Mesendoderm (in vitro differentiated cells): ENCODE measurements at regions not wholly inside any gene's neighbourhood (a gene's known extent, or its start where the extent isn't known, plus 50 kb on each side); places are given as distances from the start of the nearest gene placed in this dataset.

ENCODE experiments used
- DNase-seq: peaks from one replicate; pipeline ENCODE4 v3.0.0; 2013
- H2AK5ac ChIP-seq: 2 replicates; pipeline ENCODE4 v1.6.1; 2013; ENCODE audit warnings: low read length, inconsistent platforms
- H2BK120ac ChIP-seq: 2 replicates; pipeline ENCODE4 v1.6.1; 2013; ENCODE audit warnings: low read depth, mild to moderate bottlenecking, low read length, moderate library complexity, mixed read lengths
- H2BK15ac ChIP-seq: replicated peaks from 2 replicates; pipeline ENCODE4 v1.6.1; 2013; ENCODE audit warnings: low read depth, mild to moderate bottlenecking, moderate library complexity
- H2BK5ac ChIP-seq: 2 replicates; pipeline ENCODE4 v1.6.1; 2013; ENCODE audit warnings: low read length, inconsistent platforms
- H3K18ac ChIP-seq: 2 replicates; pipeline ENCODE4 v1.6.1; 2013; ENCODE audit warnings: mild to moderate bottlenecking, low read length, mixed read lengths
- H3K23ac ChIP-seq: one replicate; pipeline ENCODE4 v1.6.1; 2013; ENCODE audit warnings: low read length
- H3K27ac ChIP-seq: 2 replicates; pipeline ENCODE4 v1.5.1; 2013; ENCODE audit warnings: low read depth, mild to moderate bottlenecking, inconsistent platforms, low read length, moderate library complexity
- H3K27me3 ChIP-seq: 2 replicates; pipeline ENCODE4 v1.6.1; 2013; ENCODE audit warnings: low read length, control low read depth, mild to moderate bottlenecking, inconsistent platforms; ENCODE audit not compliant: insufficient read depth, poor library complexity
- H3K36me3 ChIP-seq: 2 replicates; pipeline ENCODE4 v1.6.1; 2013; ENCODE audit warnings: low read length, inconsistent platforms; ENCODE audit not compliant: control insufficient read depth, insufficient read depth
- H3K4ac ChIP-seq: one replicate; pipeline ENCODE4 v1.6.1; 2013; ENCODE audit warnings: low read depth, mild to moderate bottlenecking, low read length, moderate library complexity
- H3K4me1 ChIP-seq: 2 replicates; pipeline ENCODE4 v1.6.1; 2013; ENCODE audit warnings: low read depth, low read length, inconsistent platforms; ENCODE audit not compliant: control insufficient read depth
- H3K4me2 ChIP-seq: 2 replicates; pipeline ENCODE4 v1.6.1; 2013; ENCODE audit warnings: low read length
- H3K4me3 ChIP-seq: 2 replicates; pipeline ENCODE4 v1.5.1; 2013; ENCODE audit warnings: mild to moderate bottlenecking, low read length
- H3K56ac ChIP-seq: one replicate; pipeline ENCODE4 v1.6.1; 2013; ENCODE audit warnings: low read length
- H3K79me1 ChIP-seq: 2 replicates; pipeline ENCODE4 v1.6.1; 2013; ENCODE audit warnings: low read length, inconsistent platforms
- H3K79me2 ChIP-seq: 2 replicates; pipeline ENCODE4 v1.6.1; 2013; ENCODE audit warnings: mild to moderate bottlenecking, low read length; ENCODE audit not compliant: control insufficient read depth, insufficient read depth
- H3K9ac ChIP-seq: 2 replicates; pipeline ENCODE4 v1.6.1; 2013; ENCODE audit warnings: low read length, inconsistent platforms
- H4K5ac ChIP-seq: one replicate; pipeline ENCODE4 v1.6.1; 2013; ENCODE audit warnings: low read length
- H4K8ac ChIP-seq: one replicate; pipeline ENCODE4 v1.6.1; 2013; ENCODE audit warnings: low read depth, mild to moderate bottlenecking, control low read depth, low read length, moderate library complexity
- WGBS: extraction: QIAGEN DNeasy Blood & Tissue Kit; methylation state at CpG from one replicate; pipeline ENCODE4 v1.1.7; 2013; ENCODE audit warnings: low lambda C conversion rate, missing lambda C conversion rate; ENCODE audit not compliant: insufficient coverage; ENCODE audit errors: extremely low coverage; 5-methylcytosine and 5-hydroxymethylcytosine counted together

- Histone ChIP-seq H3K79me2 (no peaks in the 10 kb centered on the region), H3K27me3 (no peaks in the 10 kb centered on the region), H3K27ac (no peak overlapping the region), H3K4me2 (no peak overlapping the region), H3K4ac (no peak overlapping the region), H3K9ac (no peak overlapping the region), H4K5ac (no peak overlapping the region), H3K4me3 (no peak overlapping the region), H3K18ac (no peak overlapping the region), H3K36me3 (no peaks in the 10 kb centered on the region), H4K8ac (no peak overlapping the region), H3K56ac (no peak overlapping the region), H2BK5ac (no peak overlapping the region), H2BK15ac (no peak overlapping the region), H3K23ac (no peak overlapping the region), H2BK120ac (no peak overlapping the region), H3K79me1 (no peaks in the 10 kb centered on the region), H2AK5ac (no peak overlapping the region), H3K4me1 (no peaks in the 10 kb centered on the region)
- no CpG with 5 or more reads among the region's 2 CpGs for WGBS
- no peak for DNase-seq
Measured at GRCh38 chr5:31137676-31138075, 55.8 kb upstream of the CDH6 start.

DNA sequence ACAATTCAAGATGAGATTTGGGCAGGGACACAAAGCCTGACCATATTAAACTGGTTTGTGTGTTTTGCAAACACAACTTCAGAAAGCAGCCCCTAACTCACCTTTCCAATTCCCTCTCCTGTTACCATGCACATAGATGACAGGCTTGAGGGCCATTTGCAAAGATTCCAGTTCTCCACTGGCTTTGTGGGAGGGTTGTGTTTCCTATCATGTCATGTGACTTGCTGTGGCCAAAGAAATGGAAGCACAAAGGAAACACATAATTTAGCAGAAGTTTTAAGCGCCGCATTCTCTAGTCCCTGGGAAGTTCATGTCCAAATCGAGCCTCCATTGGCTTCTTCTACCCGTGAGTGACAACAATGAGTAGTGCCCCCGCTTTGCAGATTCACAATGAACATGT lies 57.9 kb upstream of the CDH6 start:
- Histone ChIP-seq H3K18ac (no peak overlapping the region), H3K27ac (no peak overlapping the region), H3K9ac (no peak overlapping the region), H3K27me3 (no peaks in the 10 kb centered on the region), H4K5ac (no peak overlapping the region), H3K79me2 (no peaks in the 10 kb centered on the region), H3K79me1 (no peaks in the 10 kb centered on the region), H3K36me3 (no peaks in the 10 kb centered on the region), H2BK5ac (no peak overlapping the region), H3K4me3 (no peak overlapping the region), H3K23ac (no peak overlapping the region), H2AK5ac (no peak overlapping the region), H3K4me2 (no peak overlapping the region), H3K4ac (no peak overlapping the region), H3K56ac (no peak overlapping the region), H4K8ac (no peak overlapping the region), H2BK120ac (no peak overlapping the region), H3K4me1 (no peaks in the 10 kb centered on the region), H2BK15ac (no peak overlapping the region)
- no peak for DNase-seq
- WGBS = no CpG with 5 or more reads among the region's 5 CpGs

GRCh38 chr5:31133488-31133887 lies 60.0 kb upstream of the CDH6 start:
- Histone ChIP-seq H2BK15ac (no peak overlapping the region), H3K23ac (no peak overlapping the region), H3K4ac (no peak overlapping the region)

GRCh38 chr5:31131381-31131891 lies 62.0 kb upstream of the CDH6 start:
- H3K23ac ChIP-seq = no peak overlapping the region
- H2BK15ac ChIP-seq = no peak overlapping the region
- H3K27me3 ChIP-seq = no peaks in the 10 kb centered on the region
- no peak overlapping the region for H3K9ac ChIP-seq
- DNase-seq = no peak
- H2AK5ac ChIP-seq = no peak overlapping the region
- no peak overlapping the region for H2BK120ac ChIP-seq
- no peak overlapping the region for H3K4ac ChIP-seq
- no peak overlapping the region for H4K8ac ChIP-seq
- H3K4me3 ChIP-seq = no peak overlapping the region
- no peak overlapping the region for H4K5ac ChIP-seq
- no peaks in the 10 kb centered on the region for H3K79me1 ChIP-seq
- H3K4me1 ChIP-seq = no peaks in the 10 kb centered on the region
- no peak overlapping the region for H3K4me2 ChIP-seq
- H3K79me2 ChIP-seq = no peaks in the 10 kb centered on the region
- no CpG with 5 or more reads among the region's 10 CpGs for WGBS
- no peak overlapping the region for H3K56ac ChIP-seq
- H3K27ac ChIP-seq = no peak overlapping the region
- H3K36me3 ChIP-seq = no peaks in the 10 kb centered on the region
- no peak overlapping the region for H3K18ac ChIP-seq
- no peak overlapping the region for H2BK5ac ChIP-seq

More at GRCh38 chr5:31133488-31133887, 60.0 kb upstream of the CDH6 start:
- H4K5ac ChIP-seq = no peak overlapping the region
- WGBS = no CpG with 5 or more reads among the region's 4 CpGs
- no peaks in the 10 kb centered on the region for H3K79me1 ChIP-seq
- no peaks in the 10 kb centered on the region for H3K79me2 ChIP-seq
- H4K8ac ChIP-seq = no peak overlapping the region
- no peak overlapping the region for H2BK120ac ChIP-seq
- no peak overlapping the region for H3K56ac ChIP-seq
- H2BK5ac ChIP-seq = no peak overlapping the region
- no peak overlapping the region for H3K27ac ChIP-seq
- no peak overlapping the region for H2AK5ac ChIP-seq
- H3K18ac ChIP-seq = no peak overlapping the region
- H3K9ac ChIP-seq = no peak overlapping the region
- DNase-seq = no peak
- H3K4me2 ChIP-seq = no peak overlapping the region
- no peak overlapping the region for H3K4me3 ChIP-seq
- H3K27me3 ChIP-seq = no peaks in the 10 kb centered on the region
- no peaks in the 10 kb centered on the region for H3K4me1 ChIP-seq
- no peaks in the 10 kb centered on the region for H3K36me3 ChIP-seq

- Histone ChIP-seq H3K9ac (no peak overlapping the region), H2BK5ac (no peak overlapping the region), H3K56ac (no peak overlapping the region), H3K4me2 (no peak overlapping the region), H2AK5ac (no peak overlapping the region), H2BK120ac (no peak overlapping the region), H3K27ac (no peak overlapping the region), H3K27me3 (no peaks in the 10 kb centered on the region), H3K4ac (no peak overlapping the region), H3K18ac (no peak overlapping the region), H3K79me1 (no peaks in the 10 kb centered on the region), H3K4me3 (no peak overlapping the region), H4K5ac (no peak overlapping the region), H3K79me2 (no peaks in the 10 kb centered on the region), H3K4me1 (no peaks in the 10 kb centered on the region), H3K23ac (no peak overlapping the region), H2BK15ac (no peak overlapping the region), H3K36me3 (no peaks in the 10 kb centered on the region), H4K8ac (no peak overlapping the region)
- no CpG with 5 or more reads among the region's 2 CpGs for WGBS
- no peak for DNase-seq
Measured at GRCh38 chr5:31130676-31131075, 62.8 kb upstream of the CDH6 start.

GRCh38 chr5:31124651-31125305 lies 68.7 kb upstream of the CDH6 start:
- H3K9ac ChIP-seq = no peak overlapping the region
- H3K23ac ChIP-seq = no peak overlapping the region
- no peak overlapping the region for H2BK5ac ChIP-seq
- no peaks in the 10 kb centered on the region for H3K36me3 ChIP-seq
- no peak overlapping the region for H3K4me2 ChIP-seq
- H3K56ac ChIP-seq = no peak overlapping the region
- no peaks in the 10 kb centered on the region for H3K27me3 ChIP-seq
- no peak for DNase-seq
- H4K5ac ChIP-seq = no peak overlapping the region
- no peak overlapping the region for H2BK15ac ChIP-seq
- no peaks in the 10 kb centered on the region for H3K79me1 ChIP-seq
- H3K4me1 ChIP-seq = no peaks in the 10 kb centered on the region
- H3K4me3 ChIP-seq = no peak overlapping the region
- H3K79me2 ChIP-seq = no peaks in the 10 kb centered on the region
- no peak overlapping the region for H2BK120ac ChIP-seq
- H2AK5ac ChIP-seq = no peak overlapping the region
- H3K18ac ChIP-seq = no peak overlapping the region
- no peak overlapping the region for H4K8ac ChIP-seq
- no CpG with 5 or more reads among the region's 5 CpGs for WGBS
- H3K27ac ChIP-seq = no peak overlapping the region
- no peak overlapping the region for H3K4ac ChIP-seq
